ENCODE measurements at regions not wholly inside any gene's neighbourhood (a gene's known extent, or its start where the extent isn't known, plus 50 kb on each side); places are given as distances from the start of the nearest gene placed in this dataset.

- TF ChIP-seq, protein P1, sequence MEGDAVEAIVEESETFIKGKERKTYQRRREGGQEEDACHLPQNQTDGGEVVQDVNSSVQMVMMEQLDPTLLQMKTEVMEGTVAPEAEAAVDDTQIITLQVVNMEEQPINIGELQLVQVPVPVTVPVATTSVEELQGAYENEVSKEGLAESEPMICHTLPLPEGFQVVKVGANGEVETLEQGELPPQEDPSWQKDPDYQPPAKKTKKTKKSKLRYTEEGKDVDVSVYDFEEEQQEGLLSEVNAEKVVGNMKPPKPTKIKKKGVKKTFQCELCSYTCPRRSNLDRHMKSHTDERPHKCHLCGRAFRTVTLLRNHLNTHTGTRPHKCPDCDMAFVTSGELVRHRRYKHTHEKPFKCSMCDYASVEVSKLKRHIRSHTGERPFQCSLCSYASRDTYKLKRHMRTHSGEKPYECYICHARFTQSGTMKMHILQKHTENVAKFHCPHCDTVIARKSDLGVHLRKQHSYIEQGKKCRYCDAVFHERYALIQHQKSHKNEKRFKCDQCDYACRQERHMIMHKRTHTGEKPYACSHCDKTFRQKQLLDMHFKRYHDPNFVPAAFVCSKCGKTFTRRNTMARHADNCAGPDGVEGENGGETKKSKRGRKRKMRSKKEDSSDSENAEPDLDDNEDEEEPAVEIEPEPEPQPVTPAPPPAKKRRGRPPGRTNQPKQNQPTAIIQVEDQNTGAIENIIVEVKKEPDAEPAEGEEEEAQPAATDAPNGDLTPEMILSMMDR (IDR thresholded peaks at IDR 0.05; ENCODE audit: insufficient read depth, low read length), result no peak
- TF ChIP-seq POLR2AphosphoS5 (IDR thresholded peaks at IDR 0.05; ENCODE audit: low read depth), result no peak
Observed at GRCh38 chr4:136371231-136371630, 1161.1 kb downstream of the PCDH18 start.

Measured in HL-60 (cell line).